IMR-90 (cell line): ENCODE measurements at regions not wholly inside any gene's neighbourhood (a gene's known extent, or its start where the extent isn't known, plus 50 kb on each side); places are given as distances from the start of the nearest gene placed in this dataset.

Source experiments
- CEBPB ChIP-seq: IDR thresholded peaks from 2 replicates; pipeline ENCODE4 v1.6.1; 2012; ENCODE audit warnings: low read depth, low read length, improper control_type of control experiment
- MAFK ChIP-seq: IDR thresholded peaks from 2 replicates; pipeline ENCODE4 v1.6.1; 2012; ENCODE audit warnings: low read depth, low read length, improper control_type of control experiment
- MAZ ChIP-seq: IDR thresholded peaks from 2 replicates; pipeline ENCODE4 v1.6.1; 2012; ENCODE audit warnings: low read depth, mild to moderate bottlenecking, low read length, improper control_type of control experiment, moderate library complexity, borderline replicate concordance
- MXI1 ChIP-seq: IDR thresholded peaks from 2 replicates; pipeline ENCODE4 v1.6.1; 2012; ENCODE audit warnings: low read depth, mild to moderate bottlenecking, low read length, moderate library complexity, borderline replicate concordance
- POLR2A ChIP-seq: IDR thresholded peaks from 2 replicates; pipeline ENCODE4 v1.6.1; 2012; ENCODE audit warnings: mild to moderate bottlenecking, low read depth, low read length
- TF ChIP-seq, protein P1 (sequence below): conservative IDR thresholded peaks from 2 replicates; pipeline ENCODE4 v1.5.1; 2012; ENCODE audit warnings: mild to moderate bottlenecking, low read depth, low read length, improper control_type of control experiment

DNA sequence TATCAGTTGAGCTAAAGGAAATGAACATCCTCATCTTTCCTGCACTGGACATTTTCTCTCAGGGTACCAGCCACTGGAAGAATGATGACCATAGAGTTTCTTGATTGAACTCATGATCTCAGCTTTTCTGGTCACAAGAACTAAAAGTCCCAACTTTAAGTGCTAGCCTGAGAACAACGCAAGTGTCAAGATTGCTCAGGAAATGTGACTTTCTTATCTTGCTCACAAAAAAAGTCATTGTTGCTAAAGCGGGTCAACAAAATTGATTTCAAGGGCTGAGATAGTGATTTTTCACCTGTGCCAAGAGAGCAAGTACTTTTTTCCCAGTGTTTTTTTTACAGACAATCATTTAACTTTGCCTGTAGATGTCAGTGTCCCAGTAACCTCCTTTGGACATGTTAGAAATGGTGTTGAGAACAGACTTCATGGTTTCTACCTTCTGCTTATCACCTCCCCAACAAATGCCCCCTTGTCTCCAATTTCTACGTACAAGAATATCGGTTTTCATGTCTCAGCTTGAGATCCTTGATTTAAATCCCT, 125.9 kb downstream of the SEMA6D start:
- no peak for TF ChIP-seq MAFK
- TF ChIP-seq, protein P1, sequence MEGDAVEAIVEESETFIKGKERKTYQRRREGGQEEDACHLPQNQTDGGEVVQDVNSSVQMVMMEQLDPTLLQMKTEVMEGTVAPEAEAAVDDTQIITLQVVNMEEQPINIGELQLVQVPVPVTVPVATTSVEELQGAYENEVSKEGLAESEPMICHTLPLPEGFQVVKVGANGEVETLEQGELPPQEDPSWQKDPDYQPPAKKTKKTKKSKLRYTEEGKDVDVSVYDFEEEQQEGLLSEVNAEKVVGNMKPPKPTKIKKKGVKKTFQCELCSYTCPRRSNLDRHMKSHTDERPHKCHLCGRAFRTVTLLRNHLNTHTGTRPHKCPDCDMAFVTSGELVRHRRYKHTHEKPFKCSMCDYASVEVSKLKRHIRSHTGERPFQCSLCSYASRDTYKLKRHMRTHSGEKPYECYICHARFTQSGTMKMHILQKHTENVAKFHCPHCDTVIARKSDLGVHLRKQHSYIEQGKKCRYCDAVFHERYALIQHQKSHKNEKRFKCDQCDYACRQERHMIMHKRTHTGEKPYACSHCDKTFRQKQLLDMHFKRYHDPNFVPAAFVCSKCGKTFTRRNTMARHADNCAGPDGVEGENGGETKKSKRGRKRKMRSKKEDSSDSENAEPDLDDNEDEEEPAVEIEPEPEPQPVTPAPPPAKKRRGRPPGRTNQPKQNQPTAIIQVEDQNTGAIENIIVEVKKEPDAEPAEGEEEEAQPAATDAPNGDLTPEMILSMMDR, result no peak
- no peak for TF ChIP-seq MXI1
- no peak for TF ChIP-seq MAZ
- TF ChIP-seq CEBPB, result no peak
- TF ChIP-seq POLR2A, result no peak
